ENCODE measurements at regions not wholly inside any gene's neighbourhood (a gene's known extent, or its start where the extent isn't known, plus 50 kb on each side); places are given as distances from the start of the nearest gene placed in this dataset.

DNA sequence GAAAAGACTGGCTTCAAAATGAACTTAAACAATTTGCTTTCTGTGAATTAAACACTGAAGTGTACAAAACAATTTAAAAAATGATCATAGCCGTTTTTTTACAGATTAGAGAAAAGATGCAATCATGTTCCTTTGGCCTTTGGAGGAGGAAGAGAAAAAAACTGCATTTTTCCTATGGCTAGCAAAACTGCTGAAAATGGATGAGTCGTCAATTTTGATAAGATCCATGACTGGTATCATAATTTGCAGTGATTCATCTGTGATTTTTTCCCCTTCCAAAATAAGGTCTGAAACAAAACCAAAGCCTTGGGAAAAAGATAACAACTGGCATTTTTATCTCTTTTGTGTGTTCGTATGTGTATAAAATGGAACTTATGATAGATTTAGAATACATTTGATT, 255.6 kb upstream of the SATB1 start:
- H3K36me3 ChIP-seq (ENCODE audit: control insufficient read depth, insufficient read depth, low read length), result no peaks in the 10 kb centered on the region
- no peak for DNase-seq
- H3K4me3 ChIP-seq (ENCODE audit: low read length), result no peak overlapping the region
- peaks cover 4% of the 10 kb centered on the region for H3K9me3 ChIP-seq (replicated peaks; ENCODE audit: control insufficient read depth, low read depth, low read length)
- no peak overlapping the region for H3K27ac ChIP-seq (ENCODE audit: low read length)
- no CpG with 5 or more reads among the region's 3 CpGs for WGBS (ENCODE audit: insufficient coverage)
- H3K4me1 ChIP-seq (ENCODE audit: control insufficient read depth, insufficient read depth, low read length), result no peaks in the 10 kb centered on the region
- no peaks in the 10 kb centered on the region for H3K27me3 ChIP-seq (ENCODE audit: control insufficient read depth, insufficient read depth, low read length)

- Histone ChIP-seq H3K4me3 (ENCODE audit: low read length) (no peak overlapping the region), H3K9me3 (replicated peaks; ENCODE audit: control insufficient read depth, low read depth, low read length) (peaks cover 2% of the 10 kb centered on the region), H3K4me1 (ENCODE audit: control insufficient read depth, insufficient read depth, low read length) (no peaks in the 10 kb centered on the region), H3K36me3 (ENCODE audit: control insufficient read depth, insufficient read depth, low read length) (no peaks in the 10 kb centered on the region), H3K27ac (ENCODE audit: low read length) (no peak overlapping the region), H3K27me3 (ENCODE audit: control insufficient read depth, insufficient read depth, low read length) (no peaks in the 10 kb centered on the region)
- no peak for DNase-seq
- 90% methylated on average over 2 of the region's 4 CpGs for WGBS (ENCODE audit: insufficient coverage)
Observed at GRCh38 chr3:18679238-18679637, 254.1 kb upstream of the SATB1 start.

GRCh38 chr3:18675197-18675596, 250.1 kb upstream of the SATB1 start:
- no peak overlapping the region for H3K4me3 ChIP-seq (ENCODE audit: low read length)
- H3K9me3 ChIP-seq (replicated peaks; ENCODE audit: control insufficient read depth, low read depth, low read length), result no peaks in the 10 kb centered on the region
- no peak overlapping the region for H3K27ac ChIP-seq (ENCODE audit: low read length)
- H3K4me1 ChIP-seq (ENCODE audit: control insufficient read depth, insufficient read depth, low read length), result no peaks in the 10 kb centered on the region
- DNase-seq, result no peak
- H3K27me3 ChIP-seq (ENCODE audit: control insufficient read depth, insufficient read depth, low read length), result no peaks in the 10 kb centered on the region
- no peaks in the 10 kb centered on the region for H3K36me3 ChIP-seq (ENCODE audit: control insufficient read depth, insufficient read depth, low read length)

DNA sequence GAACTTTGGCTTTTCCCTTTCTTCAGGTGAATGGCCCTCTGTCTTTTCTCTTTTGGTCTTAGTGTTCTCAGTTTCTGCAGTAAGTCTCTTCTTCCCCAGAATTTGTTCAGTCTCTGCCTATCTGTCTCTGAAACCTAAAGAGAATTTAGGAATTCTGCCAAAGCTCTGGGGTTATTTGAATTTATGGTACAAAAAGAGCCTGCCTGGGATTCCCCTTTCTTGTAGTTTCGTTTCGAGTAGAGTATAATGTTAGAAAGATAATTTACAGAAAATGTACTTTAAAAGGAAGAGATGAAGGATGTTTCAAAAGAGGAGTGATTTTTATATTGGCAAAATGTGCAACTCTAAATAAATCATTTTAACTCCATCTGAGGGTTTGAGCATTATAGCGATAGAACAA, 247.4 kb upstream of the SATB1 start:
- Histone ChIP-seq H3K36me3 (ENCODE audit: control insufficient read depth, insufficient read depth, low read length) (no peaks in the 10 kb centered on the region), H3K9me3 (replicated peaks; ENCODE audit: control insufficient read depth, low read depth, low read length) (no peaks in the 10 kb centered on the region), H3K4me3 (ENCODE audit: low read length) (no peak overlapping the region), H3K4me1 (ENCODE audit: control insufficient read depth, insufficient read depth, low read length) (no peaks in the 10 kb centered on the region), H3K27ac (ENCODE audit: low read length) (no peak overlapping the region), H3K27me3 (ENCODE audit: control insufficient read depth, insufficient read depth, low read length) (no peaks in the 10 kb centered on the region)
- no CpG with 5 or more reads among the region's 3 CpGs for WGBS (ENCODE audit: insufficient coverage)
- no peak for DNase-seq

GRCh38 chr3:18670759-18671158, 245.6 kb upstream of the SATB1 start:
- no peaks in the 10 kb centered on the region for H3K9me3 ChIP-seq (replicated peaks; ENCODE audit: control insufficient read depth, low read depth, low read length)
- H3K27me3 ChIP-seq (ENCODE audit: control insufficient read depth, insufficient read depth, low read length), result no peaks in the 10 kb centered on the region
- no peak for DNase-seq
- H3K27ac ChIP-seq (ENCODE audit: low read length), result no peak overlapping the region
- H3K4me1 ChIP-seq (ENCODE audit: control insufficient read depth, insufficient read depth, low read length), result no peaks in the 10 kb centered on the region
- no peak overlapping the region for H3K4me3 ChIP-seq (ENCODE audit: low read length)
- 88% methylated on average over 3 of the region's 4 CpGs for WGBS (ENCODE audit: insufficient coverage)
- H3K36me3 ChIP-seq (ENCODE audit: control insufficient read depth, insufficient read depth, low read length), result no peaks in the 10 kb centered on the region

DNA sequence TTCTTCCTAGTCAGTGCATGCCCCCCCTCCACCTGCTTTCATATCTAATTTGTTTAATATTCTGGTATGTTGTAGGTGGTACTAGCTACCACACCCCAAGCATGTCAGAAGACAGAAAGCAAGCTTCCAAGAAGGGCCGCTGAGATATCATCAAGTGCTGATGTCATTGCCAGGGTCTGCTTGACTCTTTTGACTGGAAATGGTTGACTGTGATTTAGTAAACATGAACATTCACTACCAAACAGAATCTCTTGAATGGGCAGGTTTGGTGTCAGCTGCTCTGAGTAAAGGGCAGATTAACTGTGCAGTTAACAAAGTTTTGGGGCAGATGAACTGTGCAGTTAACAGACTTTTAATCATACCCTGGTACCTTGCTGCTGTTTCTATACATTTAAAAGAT, 244.2 kb upstream of the SATB1 start:
- WGBS (ENCODE audit: insufficient coverage), result no CpG with 5 or more reads among the region's 1 CpG

DNA sequence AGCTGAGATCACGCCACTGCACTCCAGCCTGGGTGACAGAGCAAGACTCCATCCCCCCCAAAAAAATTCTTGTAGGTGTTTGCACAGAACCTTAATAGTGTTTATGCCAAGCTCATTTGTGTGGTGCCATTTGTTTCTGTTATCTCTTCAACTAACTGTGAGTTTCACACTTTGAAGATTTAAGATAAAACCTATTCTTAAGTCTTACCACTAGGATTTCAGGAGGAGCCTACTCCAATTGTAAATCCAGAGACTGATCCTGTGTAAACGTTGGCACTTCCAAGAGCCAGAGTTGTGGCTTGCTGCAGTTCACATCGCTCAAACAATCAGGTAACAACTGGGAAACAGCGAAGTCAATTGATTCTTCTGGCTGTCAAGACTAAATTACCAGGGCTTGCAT, 242.4 kb upstream of the SATB1 start:
- WGBS (ENCODE audit: insufficient coverage), result 53% methylated on average over 4 of the region's 4 CpGs
- H3K4me1 ChIP-seq (ENCODE audit: control insufficient read depth, insufficient read depth, low read length), result no peaks in the 10 kb centered on the region
- no peak for DNase-seq
- H3K4me3 ChIP-seq (ENCODE audit: low read length), result no peak overlapping the region
- no peaks in the 10 kb centered on the region for H3K36me3 ChIP-seq (ENCODE audit: control insufficient read depth, insufficient read depth, low read length)
- no peak overlapping the region for H3K27ac ChIP-seq (ENCODE audit: low read length)
- H3K27me3 ChIP-seq (ENCODE audit: control insufficient read depth, insufficient read depth, low read length), result no peaks in the 10 kb centered on the region
- no peaks in the 10 kb centered on the region for H3K9me3 ChIP-seq (replicated peaks; ENCODE audit: control insufficient read depth, low read depth, low read length)

More for the DNA sequence above, 244.2 kb upstream of the SATB1 start:
- no peak overlapping the region for H3K27ac ChIP-seq (ENCODE audit: low read length)
- H3K4me1 ChIP-seq (ENCODE audit: control insufficient read depth, insufficient read depth, low read length), result no peaks in the 10 kb centered on the region
- no peak for DNase-seq
- H3K36me3 ChIP-seq (ENCODE audit: control insufficient read depth, insufficient read depth, low read length), result no peaks in the 10 kb centered on the region
- no peaks in the 10 kb centered on the region for H3K9me3 ChIP-seq (replicated peaks; ENCODE audit: control insufficient read depth, low read depth, low read length)
- no peaks in the 10 kb centered on the region for H3K27me3 ChIP-seq (ENCODE audit: control insufficient read depth, insufficient read depth, low read length)
- H3K4me3 ChIP-seq (ENCODE audit: low read length), result no peak overlapping the region

DNA sequence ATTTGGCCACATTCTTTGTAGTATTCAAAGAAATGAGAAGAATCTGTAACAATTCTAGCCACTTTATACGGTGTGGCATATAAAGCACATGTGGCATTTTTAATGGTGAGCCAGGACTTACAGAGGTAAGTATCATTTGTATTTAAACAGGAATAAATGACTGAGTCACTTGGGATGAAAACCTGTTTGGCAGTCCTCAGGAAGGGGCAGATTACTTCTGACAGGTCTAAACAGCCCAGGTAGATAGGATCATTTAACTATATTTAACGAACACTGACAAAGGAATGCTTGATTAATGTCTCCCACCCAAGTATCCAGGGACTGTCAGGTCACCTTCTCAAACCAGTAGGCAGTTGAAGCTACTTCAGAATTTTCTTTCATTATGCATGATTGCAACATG, 241.5 kb upstream of the SATB1 start:
- no CpG with 5 or more reads among the region's 2 CpGs for WGBS (ENCODE audit: insufficient coverage)
- H3K9me3 ChIP-seq (replicated peaks; ENCODE audit: control insufficient read depth, low read depth, low read length), result no peaks in the 10 kb centered on the region
- no peaks in the 10 kb centered on the region for H3K4me1 ChIP-seq (ENCODE audit: control insufficient read depth, insufficient read depth, low read length)
- H3K27me3 ChIP-seq (ENCODE audit: control insufficient read depth, insufficient read depth, low read length), result no peaks in the 10 kb centered on the region
- H3K27ac ChIP-seq (ENCODE audit: low read length), result no peak overlapping the region
- no peak for DNase-seq
- H3K36me3 ChIP-seq (ENCODE audit: control insufficient read depth, insufficient read depth, low read length), result no peaks in the 10 kb centered on the region
- H3K4me3 ChIP-seq (ENCODE audit: low read length), result no peak overlapping the region

DNA sequence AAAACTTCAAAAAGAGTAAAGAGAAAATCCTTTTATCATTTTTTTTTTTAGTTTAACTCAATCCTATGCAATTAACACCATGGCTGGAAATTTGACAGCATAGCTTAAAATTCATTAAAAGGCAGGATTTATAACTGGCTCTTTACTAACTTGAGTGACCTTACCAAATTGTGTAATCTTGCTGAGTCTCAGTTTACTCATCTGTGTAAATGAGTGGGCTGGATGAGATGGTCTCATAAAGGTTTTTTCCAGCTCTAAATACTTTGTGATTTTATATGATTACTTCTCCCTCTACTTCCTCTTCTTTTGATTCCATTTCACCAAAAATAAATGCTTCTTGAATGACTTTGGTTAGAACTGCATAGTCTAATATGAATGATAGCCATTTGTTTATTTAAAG, 234.9 kb upstream of the SATB1 start:
- Histone ChIP-seq H3K9me3 (replicated peaks; ENCODE audit: control insufficient read depth, low read depth, low read length) (no peaks in the 10 kb centered on the region), H3K4me3 (ENCODE audit: low read length) (no peak overlapping the region), H3K4me1 (ENCODE audit: control insufficient read depth, insufficient read depth, low read length) (no peaks in the 10 kb centered on the region), H3K27me3 (ENCODE audit: control insufficient read depth, insufficient read depth, low read length) (no peaks in the 10 kb centered on the region), H3K27ac (ENCODE audit: low read length) (no peak overlapping the region), H3K36me3 (ENCODE audit: control insufficient read depth, insufficient read depth, low read length) (no peaks in the 10 kb centered on the region)
- DNase-seq, result no peak

DNA sequence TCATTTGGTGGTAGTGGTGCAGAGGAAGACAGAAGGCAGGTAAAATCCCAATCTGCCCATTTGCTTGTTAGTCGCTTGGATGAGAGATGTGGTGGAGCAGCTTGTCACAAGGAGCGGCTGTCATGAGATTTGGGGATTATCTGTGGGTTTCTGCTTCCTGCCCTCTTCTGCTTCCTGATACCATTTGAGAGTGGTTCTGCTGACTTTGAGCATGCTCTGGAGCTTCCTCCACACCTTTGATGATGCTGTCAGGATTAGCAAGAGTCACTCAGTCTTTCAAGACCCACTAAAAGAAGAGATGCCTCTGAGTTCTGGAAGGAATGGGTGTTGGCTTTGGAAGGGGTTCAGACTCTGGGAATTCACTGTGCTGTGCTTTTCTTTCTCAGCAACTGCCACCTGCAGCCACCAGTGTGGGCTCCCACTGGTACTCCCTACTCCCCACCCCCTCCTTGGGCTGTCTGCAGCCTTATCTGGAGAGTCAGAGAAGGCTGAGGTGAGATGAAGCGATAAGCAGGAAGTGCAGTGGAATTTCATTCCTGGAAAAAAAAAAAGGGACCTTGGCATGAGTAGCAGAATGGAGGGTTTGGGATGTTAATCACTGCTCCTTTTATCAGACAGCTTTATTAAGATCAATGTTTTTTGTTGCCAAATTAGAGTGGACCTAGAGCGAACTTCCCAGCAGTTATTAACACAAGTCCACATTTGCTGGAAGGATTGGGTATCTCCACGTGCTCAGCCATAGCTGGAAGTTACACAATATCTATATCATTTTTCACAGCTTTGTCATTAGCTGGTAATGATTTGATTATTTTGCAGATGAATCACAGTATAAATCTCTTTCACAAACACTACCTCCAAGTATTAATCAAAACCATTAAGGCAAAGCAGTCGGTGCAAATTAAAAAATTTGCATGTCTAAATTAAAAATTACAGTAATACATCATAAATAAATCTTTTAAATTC, 233.0 kb upstream of the SATB1 start:
- H3K27me3 ChIP-seq (ENCODE audit: control insufficient read depth, insufficient read depth, low read length), result no peaks in the 10 kb centered on the region
- H3K27ac ChIP-seq (ENCODE audit: low read length), result no peak overlapping the region
- no peaks in the 10 kb centered on the region for H3K4me1 ChIP-seq (ENCODE audit: control insufficient read depth, insufficient read depth, low read length)
- DNase-seq, result no peak
- WGBS (ENCODE audit: insufficient coverage), result 100% methylated on average over 1 of the region's 6 CpGs
- H3K4me3 ChIP-seq (ENCODE audit: low read length), result no peak overlapping the region
- H3K36me3 ChIP-seq (ENCODE audit: control insufficient read depth, insufficient read depth, low read length), result no peaks in the 10 kb centered on the region
- H3K9me3 ChIP-seq (replicated peaks; ENCODE audit: control insufficient read depth, low read depth, low read length), result no peaks in the 10 kb centered on the region

DNA sequence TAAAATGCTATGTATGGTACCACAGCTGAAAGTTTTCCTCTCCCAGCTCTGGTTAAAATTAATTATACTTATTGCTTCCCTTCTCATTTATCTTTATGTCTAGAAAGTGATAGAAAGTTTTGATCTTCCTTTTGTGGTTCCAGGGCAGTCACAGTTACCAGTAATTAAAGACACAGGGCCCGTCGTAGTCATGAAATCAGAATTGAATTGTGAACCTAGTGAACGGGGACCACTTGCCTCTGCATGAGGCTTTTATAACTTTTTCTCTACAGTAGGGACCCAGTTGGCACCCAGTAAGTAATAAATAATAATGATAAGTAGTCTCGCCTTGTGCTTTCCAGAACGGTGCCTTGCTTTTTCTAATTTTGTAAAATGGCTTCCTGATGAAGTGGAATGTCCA, 231.7 kb upstream of the SATB1 start:
- H3K36me3 ChIP-seq (ENCODE audit: control insufficient read depth, insufficient read depth, low read length), result no peaks in the 10 kb centered on the region
- no peaks in the 10 kb centered on the region for H3K27me3 ChIP-seq (ENCODE audit: control insufficient read depth, insufficient read depth, low read length)
- H3K27ac ChIP-seq (ENCODE audit: low read length), result no peak overlapping the region
- DNase-seq, result no peak
- H3K4me1 ChIP-seq (ENCODE audit: control insufficient read depth, insufficient read depth, low read length), result no peaks in the 10 kb centered on the region
- H3K4me3 ChIP-seq (ENCODE audit: low read length), result no peak overlapping the region
- H3K9me3 ChIP-seq (replicated peaks; ENCODE audit: control insufficient read depth, low read depth, low read length), result no peaks in the 10 kb centered on the region
- no CpG with 5 or more reads among the region's 5 CpGs for WGBS (ENCODE audit: insufficient coverage)
